H54 (cell line): ENCODE measurements at regions not wholly inside any gene's neighbourhood (a gene's known extent, or its start where the extent isn't known, plus 50 kb on each side); places are given as distances from the start of the nearest gene placed in this dataset.
"Not testable (repeated sequence)": the region's sequence is repeated elsewhere in the genome, so short reads cannot be mapped to it uniquely, and the experiment has no call there.

Source experiments
- DNase-seq: peaks from one replicate; pipeline ENCODE4 v3.0.0; 2011; ENCODE audit warnings: low spot score, mixed read lengths; ENCODE audit not compliant: insufficient read length
- FAIRE-seq: peaks from 3 replicates; lab custom pipeline; 2011; peaks lifted over from hg19 to GRCh38; lab: Jason Lieb, UNC
- POLR2A ChIP-seq: IDR thresholded peaks from 2 replicates; pipeline ENCODE4 v1.6.1; 2011; ENCODE audit warnings: low read depth, mild to moderate bottlenecking, low read length

DNA sequence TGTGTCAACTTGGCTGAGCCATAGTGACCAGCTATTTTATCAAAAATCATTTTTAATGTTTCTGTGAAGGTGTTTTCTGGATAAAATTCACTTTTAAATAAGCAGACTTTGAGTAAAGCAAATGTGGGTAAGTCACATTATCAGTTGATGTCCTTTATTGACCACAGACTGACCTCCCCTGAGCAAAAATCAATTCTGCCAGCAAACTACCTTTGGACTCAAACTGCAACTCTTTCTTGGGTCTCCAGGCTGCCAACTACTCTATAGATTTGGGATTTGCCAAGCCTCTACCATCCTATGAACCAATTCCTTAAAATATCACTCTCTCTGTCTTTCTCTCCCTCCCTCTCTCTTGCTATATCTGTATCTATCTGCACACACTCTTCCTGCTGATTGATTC, 1571.7 kb upstream of the NUDT12 start:
- FAIRE-seq (no peak), DNase-seq (no peak)
- TF ChIP-seq POLR2A, result no peak

DNA sequence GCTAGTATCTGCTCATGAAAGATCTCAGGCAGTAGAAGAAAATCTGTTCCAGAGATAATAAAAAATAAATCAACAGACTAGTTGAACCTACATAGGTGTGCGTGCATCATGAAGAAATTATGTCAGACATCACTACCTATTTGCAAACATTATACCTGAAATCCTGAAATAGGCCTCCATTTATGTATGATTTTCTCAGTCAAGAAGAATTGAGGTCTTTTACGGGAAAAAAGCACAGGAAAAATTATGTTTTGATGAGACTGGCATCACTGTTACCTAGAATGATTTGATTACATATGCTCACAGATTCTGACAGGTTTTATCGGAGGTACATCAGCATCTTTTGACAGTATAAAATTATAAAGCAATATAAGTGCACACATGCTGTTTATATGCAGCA, 1570.5 kb upstream of the NUDT12 start:
- TF ChIP-seq POLR2A, result no peak
- DNase-seq (no peak), FAIRE-seq (no peak)

DNA sequence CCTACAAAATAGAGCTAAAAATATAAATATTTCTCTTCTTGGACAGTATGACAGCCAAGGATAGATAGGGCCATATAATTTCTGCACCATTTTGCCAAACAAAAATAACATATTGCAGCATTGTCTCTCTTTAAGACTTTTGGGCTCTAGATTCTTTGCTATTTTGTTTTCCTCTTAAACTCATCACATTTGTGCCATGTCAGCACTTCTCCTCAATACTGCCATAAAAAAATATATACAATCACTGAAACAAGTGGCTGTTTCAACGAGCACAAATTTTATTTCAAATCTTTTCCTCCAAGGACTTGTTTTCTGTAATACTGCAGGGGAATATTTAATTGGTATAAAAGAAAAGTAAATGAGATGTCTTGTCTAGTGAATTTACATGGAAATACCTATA, 1570.0 kb upstream of the NUDT12 start:
- no peak for TF ChIP-seq POLR2A
- no peak for DNase-seq

DNA sequence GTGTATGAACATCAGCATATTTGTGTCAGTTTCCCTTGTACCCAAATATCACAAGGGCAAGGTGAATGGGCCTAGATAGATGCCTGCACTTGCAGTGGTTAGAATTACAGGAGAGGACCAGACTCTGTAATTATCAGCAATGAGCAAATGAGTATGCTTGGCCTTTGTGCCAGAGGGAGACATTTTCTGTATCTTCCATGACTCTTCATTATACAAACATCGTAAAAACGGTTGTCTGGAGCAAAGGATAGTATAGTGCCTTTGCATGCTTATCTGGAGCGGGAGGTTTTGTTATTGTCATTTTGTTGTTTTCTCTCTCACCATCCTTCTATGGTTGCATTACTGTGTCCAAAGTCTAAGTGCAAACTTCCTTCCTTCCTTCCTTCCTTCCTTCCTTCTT, 1568.5 kb upstream of the NUDT12 start:
- no peak for FAIRE-seq

More for the DNA sequence above, 1570.0 kb upstream of the NUDT12 start:
- no peak for FAIRE-seq

DNA sequence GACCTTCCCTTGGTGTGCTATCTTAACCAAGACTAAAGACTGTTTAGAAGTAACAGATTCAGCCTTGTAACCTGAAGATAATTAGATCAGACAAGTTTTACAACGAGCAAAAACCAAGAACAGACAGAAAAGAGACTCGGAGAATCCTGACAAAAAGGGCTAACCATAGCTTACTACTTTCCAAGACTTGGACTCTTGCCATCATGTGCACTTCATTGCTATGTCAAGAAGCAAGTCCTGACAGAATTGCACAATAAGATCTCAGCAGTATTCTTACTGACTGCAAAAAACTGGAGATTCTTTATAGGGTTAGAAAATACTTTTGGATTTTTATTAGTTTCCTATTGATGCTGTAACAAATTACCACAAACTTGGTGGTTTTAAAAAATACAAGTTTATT, 1539.0 kb upstream of the NUDT12 start:
- TF ChIP-seq POLR2A, result no peak
- FAIRE-seq (peak; percentile 30), DNase-seq (no peak)

More for the DNA sequence above, 1568.5 kb upstream of the NUDT12 start:
- TF ChIP-seq POLR2A, result no peak
- DNase-seq, result no peak

DNA sequence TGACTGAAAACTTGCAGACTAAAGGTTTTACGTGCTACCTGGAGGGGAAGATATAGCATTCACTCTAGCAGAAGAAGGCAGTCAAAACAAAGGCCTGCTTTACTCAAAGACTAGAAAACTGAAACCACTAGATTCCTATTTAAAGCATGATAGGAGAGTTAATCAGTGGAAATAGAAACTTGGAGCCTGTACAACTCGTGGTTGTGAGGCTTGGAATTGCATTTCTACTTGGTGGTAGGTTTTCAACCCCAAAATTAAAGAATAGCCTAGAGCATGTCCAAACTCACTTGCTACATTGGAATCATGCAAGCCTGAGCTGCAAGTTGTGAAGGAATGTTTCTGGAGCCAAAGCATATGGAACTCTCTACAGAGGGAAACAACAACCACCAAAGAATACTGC, 1526.4 kb upstream of the NUDT12 start:
- no peak for FAIRE-seq
- no peak for DNase-seq
- TF ChIP-seq POLR2A, result no peak

DNA sequence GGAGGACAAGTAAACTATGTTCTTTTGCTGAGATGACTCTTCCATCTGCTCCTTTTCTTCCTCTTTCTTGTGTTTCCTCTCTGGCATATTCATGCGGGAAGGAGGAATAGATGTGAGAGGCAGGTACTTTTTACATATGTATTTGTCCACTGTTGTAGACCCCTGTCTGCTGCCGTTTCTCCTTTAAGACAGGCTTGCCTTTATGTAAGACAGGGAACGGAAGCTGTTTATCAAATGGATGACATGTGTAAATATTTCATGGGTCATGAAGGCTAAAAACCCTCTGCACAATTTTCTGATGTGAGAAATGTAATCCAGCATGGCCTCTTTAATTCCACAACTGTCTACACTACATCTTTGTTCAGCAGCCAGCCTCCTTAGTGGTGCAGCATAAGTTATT, 1525.5 kb upstream of the NUDT12 start:
- no peak for TF ChIP-seq POLR2A
- no peak for FAIRE-seq
- no peak for DNase-seq

DNA sequence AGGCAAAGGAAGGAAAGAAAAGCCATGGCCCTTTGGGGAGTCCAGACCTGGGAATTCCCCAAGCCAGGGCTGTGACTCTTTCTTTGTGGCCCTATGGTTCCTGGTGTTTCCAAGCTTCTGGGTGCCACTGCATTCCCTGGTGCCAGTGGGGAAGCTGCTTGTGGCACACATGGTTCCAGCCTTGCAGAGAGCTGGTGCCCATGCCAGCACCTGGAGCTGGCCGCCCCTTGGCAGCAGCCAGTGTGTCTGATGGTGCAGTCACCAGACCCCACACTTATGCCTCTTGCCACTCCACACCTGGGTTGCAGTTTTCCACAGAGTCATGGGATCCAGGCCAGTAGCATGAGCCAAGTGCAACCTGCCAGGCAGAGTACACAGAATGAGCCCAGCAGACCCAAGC, 1495.3 kb upstream of the NUDT12 start:
- no peak for TF ChIP-seq POLR2A
- FAIRE-seq, result no peak
- DNase-seq, result no peak

DNA sequence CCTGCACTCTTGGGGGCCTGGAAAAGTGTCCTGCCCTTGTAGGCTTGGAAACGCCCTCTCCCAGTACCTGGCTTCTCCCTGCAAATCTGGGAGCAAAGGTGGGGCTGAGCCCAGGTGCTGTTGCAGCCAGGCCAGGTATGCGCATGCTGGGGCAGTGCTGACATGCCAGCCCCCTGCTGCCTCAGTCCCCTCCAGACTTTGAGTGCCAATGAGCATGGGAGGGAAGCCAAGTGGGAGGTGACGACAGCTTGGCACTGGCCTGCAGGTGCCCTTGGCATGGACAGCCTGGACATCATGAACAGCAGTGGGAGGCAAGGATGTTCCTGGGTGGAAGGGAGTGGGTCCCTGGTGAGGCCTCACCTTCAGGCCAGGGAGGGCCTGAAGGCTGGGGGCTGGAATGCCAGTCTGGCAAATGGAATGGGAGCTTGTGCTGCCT, 1494.4 kb upstream of the NUDT12 start:
- DNase-seq (no peak), FAIRE-seq (no peak)
- TF ChIP-seq POLR2A, result no peak

DNA sequence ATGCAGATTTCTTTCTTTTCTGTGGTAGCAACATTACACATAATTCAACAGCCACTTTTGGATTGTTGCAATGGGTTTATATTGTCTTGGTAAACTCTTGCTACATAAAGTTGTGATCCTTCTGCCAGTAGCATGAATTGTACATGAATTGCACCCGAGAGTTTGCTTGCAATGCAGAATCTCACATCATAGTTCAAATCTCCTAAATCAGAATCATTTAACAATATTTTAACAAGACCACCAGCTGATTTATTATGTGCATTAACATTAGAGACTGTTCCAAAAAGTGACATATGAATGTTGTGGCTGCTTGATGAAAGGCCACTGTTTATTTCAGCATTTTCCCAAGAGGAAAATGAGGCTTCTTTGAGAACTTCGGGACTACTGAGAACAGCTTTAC, 1491.8 kb upstream of the NUDT12 start:
- TF ChIP-seq POLR2A, result no peak
- DNase-seq (no peak), FAIRE-seq (no peak)

DNA sequence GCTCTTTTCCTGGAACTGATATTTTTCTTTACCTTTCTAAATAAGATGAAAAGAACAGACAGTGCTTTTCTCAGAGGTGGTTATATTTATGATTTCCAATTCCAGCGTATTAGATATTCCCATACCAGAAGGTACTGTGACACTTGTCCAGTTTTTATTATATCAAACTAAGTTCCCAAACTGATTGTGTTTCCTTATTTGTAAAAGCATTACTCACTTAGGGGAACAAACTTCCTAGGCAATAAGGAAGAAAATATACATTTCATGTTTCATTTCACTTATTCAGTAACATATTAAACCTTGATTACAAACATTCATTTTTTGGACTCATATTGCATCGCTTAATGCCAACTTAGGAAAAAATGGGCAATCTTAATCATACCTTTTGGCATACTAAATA, 1480.0 kb upstream of the NUDT12 start:
- no peak for FAIRE-seq
- DNase-seq, result no peak
- no peak for TF ChIP-seq POLR2A

DNA sequence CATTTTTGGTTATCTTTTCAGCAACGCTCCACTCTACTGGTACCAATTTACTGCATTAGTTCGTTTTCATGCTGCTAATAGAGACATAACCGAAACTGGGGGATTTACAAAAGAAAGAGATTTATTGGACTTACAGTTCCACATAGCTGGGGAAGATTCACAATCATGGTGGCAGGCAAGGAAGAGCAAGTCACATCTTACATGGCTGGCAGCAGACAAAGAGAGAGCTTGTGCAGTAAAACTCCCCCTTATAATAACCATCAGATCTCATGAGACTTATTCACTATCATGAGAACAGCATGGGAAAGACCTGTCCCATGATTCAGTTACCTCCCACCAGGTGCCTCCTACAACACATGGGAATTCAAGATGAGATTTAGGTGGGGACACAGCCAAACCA, 1474.2 kb upstream of the NUDT12 start:
- not testable (repeated sequence) for FAIRE-seq, DNase-seq

DNA sequence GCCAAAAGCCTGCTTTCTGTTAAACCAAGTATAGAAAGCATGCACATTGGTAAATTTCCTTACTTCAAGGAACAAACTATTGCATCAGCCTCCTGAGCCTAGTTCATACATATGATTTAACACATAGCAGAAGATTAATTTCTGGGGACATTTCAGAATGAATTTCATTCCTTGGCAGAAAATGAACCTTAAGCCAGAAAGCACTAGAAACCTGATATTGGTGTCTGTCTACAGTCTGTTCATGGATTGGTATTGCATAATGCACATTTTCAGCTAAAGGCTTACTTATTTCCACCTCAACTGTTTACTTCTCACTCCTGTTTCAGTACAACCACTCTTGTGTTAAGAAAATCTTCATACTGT, 1471.8 kb upstream of the NUDT12 start:
- FAIRE-seq (no peak), DNase-seq (no peak)
- no peak for TF ChIP-seq POLR2A

DNA sequence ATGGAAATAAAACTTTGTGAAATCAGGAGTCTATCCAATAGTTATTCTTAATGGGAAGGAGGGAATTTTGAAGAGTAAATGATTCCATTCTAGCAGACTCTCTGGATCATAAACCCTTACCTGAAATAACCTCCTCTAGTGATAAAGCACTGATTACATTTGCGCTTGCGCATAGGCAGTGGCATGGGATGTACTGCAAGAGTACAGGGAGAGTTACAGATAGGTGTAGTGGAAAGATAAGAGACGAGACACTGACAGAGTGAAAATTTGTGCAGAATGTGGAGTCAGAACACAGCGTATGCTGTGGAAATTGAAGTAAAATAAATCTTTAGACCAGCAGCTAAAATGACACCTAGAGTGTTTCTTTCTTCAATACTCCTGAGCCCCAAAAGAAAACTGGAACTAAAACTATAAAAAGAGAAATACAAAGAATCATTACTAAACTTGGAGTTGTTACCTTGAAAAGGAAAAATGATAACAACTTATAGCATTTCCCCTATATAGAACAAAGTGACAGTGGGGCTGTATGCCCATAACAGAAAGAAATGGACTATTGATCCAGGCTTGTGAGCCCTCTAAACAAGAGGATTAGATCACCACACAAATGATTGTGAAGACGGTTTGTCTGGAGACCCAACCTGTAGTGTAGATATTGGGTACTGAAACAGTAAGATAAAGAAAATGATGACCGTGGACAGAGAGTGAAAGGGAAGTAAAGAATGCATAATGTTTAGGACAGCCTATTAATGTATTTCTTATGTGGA, 1471.2 kb upstream of the NUDT12 start:
- FAIRE-seq, result no peak
- no peak for TF ChIP-seq POLR2A

DNA sequence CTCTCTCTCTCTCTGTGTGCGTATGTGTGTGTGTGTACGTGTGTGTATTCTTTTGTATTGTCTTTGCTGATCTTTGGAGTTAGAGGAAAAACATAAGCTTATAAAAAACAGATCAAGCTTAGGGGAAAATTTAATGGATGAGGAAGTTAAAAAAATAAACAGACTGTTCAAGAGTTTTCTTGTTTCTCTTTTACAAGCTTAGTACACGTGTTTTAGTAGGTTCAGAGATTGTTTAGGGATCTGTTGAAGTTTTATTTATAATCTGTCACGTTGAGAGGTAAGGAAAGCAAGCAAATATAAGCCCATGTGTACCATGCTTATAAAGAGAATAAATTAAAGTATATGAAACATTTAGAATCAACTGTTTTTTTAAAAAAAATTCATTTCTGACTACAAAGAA, 1470.3 kb upstream of the NUDT12 start:
- TF ChIP-seq POLR2A, result no peak
- FAIRE-seq (no peak), DNase-seq (no peak)

More for the DNA sequence above, 1471.2 kb upstream of the NUDT12 start:
- DNase-seq, result no peak
